Left lobe of liver (tissue), 2 donors: ENCODE measurements at regions not wholly inside any gene's neighbourhood (a gene's known extent, or its start where the extent isn't known, plus 50 kb on each side); places are given as distances from the start of the nearest gene placed in this dataset.
"Not testable (repeated sequence)": the region's sequence is repeated elsewhere in the genome, so short reads cannot be mapped to it uniquely, and the experiment has no call there.

Experiments
- ATAC-seq: fragments of 200-7000 bp; cut with Tn5 transposase; one replicate; pipeline ENCODE4 v1.9.1; 2020; ENCODE audit warnings: mild to moderate bottlenecking, moderate library complexity
- DNase-seq: peaks from one replicate; pipeline ENCODE4 v3.0.0-alpha.2; 2020; ENCODE audit warnings: low spot score
- donor health status: DM: no; HTN: no; CAD: no; lungs with moderate emphysema.
- donor health status: DM: no; HTN: yes; CAD: no.

DNA sequence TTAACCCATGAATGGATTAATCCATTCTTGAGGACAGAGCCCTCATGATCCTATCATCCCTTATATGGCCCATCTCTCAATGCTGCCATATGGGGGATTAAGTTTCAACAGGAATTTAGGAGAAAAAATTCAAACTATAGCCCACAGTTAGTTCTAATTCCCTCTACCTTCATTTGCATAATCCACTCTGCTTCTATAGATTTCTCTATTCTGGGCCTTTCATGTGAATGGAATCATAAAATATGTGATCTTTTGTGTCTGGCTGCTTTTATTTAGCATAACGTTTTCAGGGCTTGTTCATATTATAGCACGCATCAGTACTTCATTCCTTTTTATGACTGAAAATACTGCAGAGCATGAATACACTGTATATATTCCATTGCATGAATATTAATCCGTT, 55.4 kb downstream of the CTSL start:
- ATAC-seq (no peak), DNase-seq (no peak)

GRCh38 chr9:87783180-87783579, 57.3 kb downstream of the CTSL start:
- no peak for DNase-seq
- ATAC-seq: no peak

DNA sequence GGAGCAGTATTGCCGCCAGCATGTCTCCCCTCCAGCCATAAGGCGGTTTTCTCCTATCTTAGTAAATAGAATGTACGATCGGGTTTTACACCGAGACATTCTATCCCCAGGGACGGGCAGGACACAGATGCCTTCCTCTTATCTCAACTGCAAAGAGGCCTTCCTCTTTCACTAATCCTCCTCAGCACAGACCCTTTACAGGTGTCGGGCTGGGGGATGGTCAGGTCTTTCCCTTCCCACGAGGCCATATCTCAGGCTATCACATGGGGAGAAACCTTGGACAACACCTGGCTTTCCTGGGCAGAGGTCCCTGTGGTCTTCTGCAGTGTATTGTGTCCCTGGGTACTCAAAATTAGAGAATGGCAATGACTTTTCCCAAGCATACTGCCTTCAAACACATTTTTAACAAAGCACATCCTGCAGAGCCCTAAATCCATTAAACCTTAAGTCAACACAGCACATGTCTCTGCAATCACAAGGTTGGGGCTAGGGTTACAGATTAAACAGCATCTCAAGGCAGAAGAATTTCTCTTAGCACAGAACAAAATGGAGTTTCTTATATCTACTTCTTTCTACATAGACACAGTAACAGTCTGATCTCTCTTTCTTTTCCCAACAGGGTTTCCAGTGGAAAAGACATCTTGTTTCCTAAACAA, 59.5 kb downstream of the CTSL start:
- ATAC-seq, DNase-seq: not testable (repeated sequence)

DNA sequence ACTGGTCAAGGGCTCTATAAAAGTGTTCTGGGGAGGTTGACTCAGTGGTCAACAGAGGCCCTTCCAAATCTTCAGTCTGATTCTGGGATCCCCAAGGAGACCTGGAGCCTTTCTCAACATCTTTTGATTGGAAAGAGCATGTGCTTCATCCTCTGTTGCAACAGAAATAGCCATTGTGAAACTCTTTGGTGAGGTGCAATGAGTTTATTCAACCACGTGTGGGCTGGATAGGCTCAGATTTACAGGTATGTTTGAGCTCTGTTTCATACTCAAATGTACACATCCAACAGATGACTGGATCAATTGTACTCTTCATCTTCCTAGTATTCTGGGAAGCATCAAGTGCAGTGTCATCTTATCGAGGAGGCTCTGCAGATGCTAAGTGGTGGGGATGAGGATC, 60.5 kb downstream of the CTSL start:
- peak; percentile 29 for ATAC-seq

DNA sequence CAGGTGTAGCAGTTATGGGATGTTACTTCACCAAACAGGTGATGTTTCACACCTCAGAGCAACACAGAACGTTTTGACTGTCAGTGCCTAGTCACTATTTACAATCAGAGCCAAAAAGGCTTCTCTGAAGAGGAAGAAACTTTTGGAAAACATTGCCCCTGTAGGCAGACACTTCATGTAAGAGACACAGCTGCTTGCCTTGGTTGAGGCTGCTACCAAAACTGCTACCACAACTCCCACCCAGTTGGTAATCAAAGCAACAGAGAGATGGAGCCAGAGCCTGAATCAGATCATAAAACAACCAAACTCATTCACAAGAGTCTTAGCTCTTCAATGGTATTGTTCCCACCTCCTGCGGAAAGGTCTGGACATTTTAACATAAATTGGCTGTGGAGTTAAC, 61.0 kb downstream of the CTSL start:
- DNase-seq (no peak), ATAC-seq (no peak)

More for the DNA sequence above, 60.5 kb downstream of the CTSL start:
- DNase-seq: no peak

- DNase-seq (no peak), ATAC-seq (no peak)
Measured at GRCh38 chr9:87787735-87788134, 61.8 kb downstream of the CTSL start.

DNA sequence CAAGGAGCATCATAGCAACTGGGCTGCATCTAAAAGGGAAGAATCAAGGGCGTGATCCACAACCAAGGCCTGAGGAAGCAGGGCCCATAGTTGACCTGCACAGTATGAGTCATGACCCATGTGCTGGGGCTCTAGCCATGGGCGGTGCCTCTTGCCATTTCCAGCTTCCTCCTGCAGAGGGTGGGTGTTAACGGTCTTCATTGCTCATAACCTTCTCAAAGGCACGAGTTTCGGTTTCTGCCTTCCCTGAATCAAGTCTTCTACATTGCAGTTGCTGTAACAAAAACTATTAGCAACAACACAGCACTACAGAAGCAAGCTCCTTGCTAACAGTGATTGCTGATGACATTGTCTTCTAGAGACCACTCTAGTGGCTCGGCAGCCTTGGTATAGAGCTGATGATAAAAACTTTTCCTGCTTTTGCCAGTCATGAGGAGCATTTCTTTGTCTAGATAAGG, 66.9 kb downstream of the CTSL start:
- ATAC-seq (peak; percentile 69), DNase-seq (no peak)

GRCh38 chr9:87793292-87793691, 67.4 kb downstream of the CTSL start:
- DNase-seq (peak; percentile 58), ATAC-seq (peak; percentile 89)

DNA sequence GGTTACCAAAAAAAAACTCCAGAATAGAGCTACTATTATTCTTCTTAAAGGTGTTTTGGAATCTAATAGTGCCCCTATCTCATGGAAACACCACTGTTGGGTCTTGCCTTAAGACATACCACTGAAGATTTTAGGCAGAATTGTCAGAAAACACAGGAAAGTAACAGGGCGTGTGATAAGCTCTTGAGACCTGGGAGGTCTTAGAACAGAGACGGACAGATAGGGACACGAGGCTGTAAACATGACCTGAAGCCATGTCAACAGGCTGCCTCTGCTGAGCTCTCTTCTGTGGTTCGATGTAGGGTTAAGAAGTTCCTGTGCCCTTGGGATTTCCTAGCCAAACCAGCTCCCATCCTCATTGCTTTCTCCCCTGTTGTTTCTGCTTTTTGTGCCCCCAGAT, 69.3 kb downstream of the CTSL start:
- no peak for ATAC-seq
- DNase-seq: no peak

- DNase-seq (no peak), ATAC-seq (no peak)
Measured at GRCh38 chr9:87796196-87796595, 70.3 kb downstream of the CTSL start.

DNA sequence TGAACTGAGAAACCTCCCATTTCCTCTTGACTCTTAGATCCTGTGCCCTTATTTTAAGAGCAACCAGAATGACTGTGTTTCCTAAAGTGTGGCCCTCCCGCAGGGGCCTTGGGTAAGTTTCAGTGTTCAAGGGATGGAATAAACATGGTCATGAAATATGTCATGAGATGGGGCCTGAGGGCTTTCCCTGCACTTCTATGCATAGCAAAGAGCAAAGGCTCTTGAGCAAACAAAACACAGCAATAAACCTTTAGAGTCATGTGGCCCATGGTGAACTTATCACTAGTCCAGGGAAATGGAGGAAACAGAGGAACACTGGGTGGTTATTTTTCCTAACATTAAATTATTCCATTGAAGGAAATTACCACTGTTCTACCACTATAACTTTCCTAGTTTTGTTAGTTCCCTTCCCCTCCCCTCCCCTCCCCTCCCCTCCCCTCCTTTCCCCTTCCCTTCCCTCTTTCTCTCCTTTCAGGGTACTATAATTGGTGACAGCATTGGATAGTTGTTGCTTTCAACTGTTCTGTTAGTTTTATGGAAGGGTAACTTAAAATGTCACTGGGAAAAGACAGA, 72.4 kb downstream of the CTSL start:
- ATAC-seq (no peak), DNase-seq (no peak)

DNA sequence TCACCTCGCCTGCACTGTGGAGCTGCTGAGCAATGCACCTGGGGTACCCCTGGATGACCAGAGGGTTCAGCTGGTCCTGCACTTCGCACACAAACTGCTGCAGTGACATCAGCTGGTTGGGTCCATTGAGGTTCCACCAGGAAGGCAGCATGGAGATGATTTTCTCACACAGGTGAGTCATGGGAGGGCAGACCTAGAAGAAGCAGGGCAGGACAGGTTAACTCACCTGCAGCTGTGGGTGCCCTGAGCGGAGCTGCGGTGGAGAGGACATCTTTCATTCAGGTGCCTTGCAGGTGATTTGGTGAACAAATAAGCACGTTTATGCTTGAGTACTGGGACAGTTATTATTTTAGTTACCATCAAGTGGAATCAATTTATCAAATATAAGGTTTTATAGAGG, 73.6 kb downstream of the CTSL start:
- ATAC-seq (no peak), DNase-seq (no peak)

GRCh38 chr9:87800456-87800855, 74.5 kb downstream of the CTSL start:
- DNase-seq: no peak
- ATAC-seq: no peak

- DNase-seq (no peak), ATAC-seq (peak; percentile 35)
Measured at GRCh38 chr9:87801013-87801412, 75.1 kb downstream of the CTSL start.

- DNase-seq: no peak
- ATAC-seq: no peak
Measured at GRCh38 chr9:87803166-87803565, 77.2 kb downstream of the CTSL start.

GRCh38 chr9:87803623-87804345, 77.9 kb downstream of the CTSL start:
- ATAC-seq (no peak), DNase-seq (no peak)

DNA sequence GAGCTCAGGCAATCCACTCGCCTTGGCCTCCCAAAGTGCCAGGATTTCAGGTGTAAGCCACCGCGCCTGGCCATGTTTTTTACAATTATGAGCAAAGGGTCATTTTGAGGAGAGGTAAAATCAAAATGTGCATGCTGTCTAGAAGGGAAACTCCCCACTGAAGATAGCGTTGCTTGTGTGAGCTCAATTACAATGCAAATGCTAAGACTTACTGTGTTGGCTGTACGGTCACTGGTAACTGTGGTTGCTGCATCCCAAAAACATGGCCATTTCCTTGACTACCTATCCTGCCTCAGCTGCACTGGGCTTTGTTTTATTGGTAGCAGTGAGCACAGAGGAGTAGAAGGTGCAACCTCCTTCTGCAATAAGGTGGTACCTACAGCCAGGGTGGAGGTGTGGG, 77.4 kb upstream of the SPATA31E1 start:
- ATAC-seq: no peak

GRCh38 chr9:87810008-87810407, 72.7 kb upstream of the SPATA31E1 start:
- no peak for DNase-seq
- no peak for ATAC-seq

More for the DNA sequence above, 77.4 kb upstream of the SPATA31E1 start:
- no peak for DNase-seq

GRCh38 chr9:87810679-87811178, 71.9 kb upstream of the SPATA31E1 start:
- no peak for DNase-seq
- ATAC-seq: no peak

DNA sequence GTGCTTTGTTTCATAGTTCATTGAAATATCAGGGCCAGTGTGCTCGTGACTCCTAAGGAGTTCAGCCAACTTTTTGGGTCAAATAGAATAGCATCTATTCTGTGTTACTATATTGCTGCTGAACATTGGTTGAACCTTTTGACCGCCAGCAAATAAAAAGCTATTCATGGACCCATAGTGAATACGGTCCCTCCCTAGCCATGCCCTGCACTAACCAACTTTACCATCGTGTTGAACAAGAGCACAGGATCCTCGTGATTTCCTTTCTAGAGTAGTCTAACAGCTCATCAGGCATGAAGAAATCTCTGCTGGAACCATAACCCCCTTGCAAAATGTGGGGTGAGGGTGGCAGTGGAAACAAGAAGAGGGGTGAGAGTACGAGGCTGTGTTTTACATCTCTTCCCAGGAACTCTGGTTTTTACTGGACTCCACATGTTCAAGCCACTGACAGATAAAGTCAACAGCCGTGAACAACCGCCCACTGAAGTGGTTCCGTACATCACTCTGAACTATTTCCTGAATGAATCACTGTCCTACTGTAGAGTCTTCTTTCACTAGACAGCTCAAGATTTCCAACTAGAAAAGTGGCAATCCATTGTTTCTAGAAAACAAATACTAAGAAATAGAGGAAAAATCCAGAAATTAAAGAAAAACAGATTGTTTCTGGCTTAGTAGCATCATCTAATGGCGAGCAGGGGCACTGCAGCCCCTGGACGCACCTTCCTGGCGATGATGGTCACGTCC, 70.1 kb upstream of the SPATA31E1 start:
- no peak for DNase-seq
- ATAC-seq: peak; percentile 88

- no peak for ATAC-seq
- DNase-seq: no peak
Measured at GRCh38 chr9:87813119-87813463, 69.6 kb upstream of the SPATA31E1 start.
